AG04450 (cell line): ENCODE measurements at regions not wholly inside any gene's neighbourhood (a gene's known extent, or its start where the extent isn't known, plus 50 kb on each side); places are given as distances from the start of the nearest gene placed in this dataset.

Experiments used
- CTCF ChIA-PET: fragments of 300-600, 350-600 bp; formaldehyde crosslinking; extraction: SDS; loops from one replicate; lab custom pipeline; 2022; ENCODE audit warnings: antibody characterized with exemption, inconsistent platforms; lab: Charles Lee
- POLR2A ChIA-PET: fragments of 350-600 bp; formaldehyde crosslinking; extraction: SDS; loops from one replicate; lab custom pipeline; 2021; ENCODE audit warnings: antibody characterized with exemption, inconsistent platforms; lab: Yijun Ruan, JAX
- DNase-seq: peaks from one replicate; pipeline ENCODE4 v3.0.0-alpha.2; 2011; ENCODE audit warnings: low read depth, low spot score
- H3K27ac ChIP-seq: one replicate; pipeline ENCODE4 v1.5.1; 2012; ENCODE audit warnings: low read depth, low read length, control low read depth
- H3K27me3 ChIP-seq: one replicate; pipeline ENCODE4 v1.6.0; 2012; ENCODE audit warnings: low read length; ENCODE audit not compliant: control insufficient read depth, insufficient read depth
- H3K4me3 ChIP-seq: 2 replicates; pipeline ENCODE4 v1.5.1; 2011; ENCODE audit warnings: mild to moderate bottlenecking, low read depth, low read length, control low read depth
- H3K9me3 ChIP-seq: 2 replicates; pipeline ENCODE4 v1.5.1; 2012; ENCODE audit warnings: low read length; ENCODE audit not compliant: control insufficient read depth, insufficient read depth
- CTCF ChIP-seq: IDR thresholded peaks from 2 replicates; pipeline ENCODE4 v1.5.1; 2011; ENCODE audit warnings: low read depth, low read length, control low read depth, inconsistent platforms

- no peaks in the 10 kb centered on the region for H3K27me3 ChIP-seq
- POLR2A ChIA-PET = no interaction called here
- no peak for DNase-seq
- no peak overlapping the region for H3K4me3 ChIP-seq
- no peak for TF ChIP-seq CTCF
- peaks cover 8% of the 10 kb centered on the region; the same call in 1 of the 2 replicates for H3K9me3 ChIP-seq
- CTCF ChIA-PET = no interaction called here
- no peak overlapping the region for H3K27ac ChIP-seq
These were observed 553.7 kb downstream of the PDCD6IP start for GRCh38 chr3:34351882-34352777.

DNA sequence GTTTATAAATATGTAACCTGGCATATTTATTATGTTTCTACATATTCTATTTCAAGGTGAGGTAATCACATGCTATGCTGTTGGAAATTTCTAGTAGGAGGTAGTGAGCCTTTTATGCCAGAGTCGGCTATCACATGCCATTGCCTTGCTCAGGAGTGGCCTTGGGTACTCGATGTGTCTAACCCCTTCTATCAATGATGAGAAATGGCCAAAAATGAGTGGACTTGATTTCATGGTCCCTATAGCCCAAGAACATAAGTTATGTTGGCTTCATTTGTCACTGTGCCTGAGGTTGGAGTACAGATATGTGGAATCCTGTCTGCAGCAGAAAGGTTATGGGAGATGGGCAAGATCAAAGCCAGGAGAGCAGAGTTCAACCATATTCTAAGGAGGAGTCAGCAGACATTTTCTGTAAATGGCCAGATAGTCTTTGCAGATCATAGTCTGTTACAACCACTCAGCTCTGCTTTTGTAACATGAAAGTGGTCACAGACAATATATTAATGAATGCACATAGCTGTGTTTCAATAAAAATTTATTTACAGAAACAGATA, 554.4 kb downstream of the PDCD6IP start:
- Histone ChIP-seq H3K9me3 (peaks cover 13% of the 10 kb centered on the region; the same call in 1 of the 2 replicates), H3K4me3 (no peak overlapping the region), H3K27ac (no peak overlapping the region), H3K27me3 (no peaks in the 10 kb centered on the region)
- no peak for TF ChIP-seq CTCF
- CTCF ChIA-PET = no interaction called here
- DNase-seq = no peak
- POLR2A ChIA-PET = no interaction called here

DNA sequence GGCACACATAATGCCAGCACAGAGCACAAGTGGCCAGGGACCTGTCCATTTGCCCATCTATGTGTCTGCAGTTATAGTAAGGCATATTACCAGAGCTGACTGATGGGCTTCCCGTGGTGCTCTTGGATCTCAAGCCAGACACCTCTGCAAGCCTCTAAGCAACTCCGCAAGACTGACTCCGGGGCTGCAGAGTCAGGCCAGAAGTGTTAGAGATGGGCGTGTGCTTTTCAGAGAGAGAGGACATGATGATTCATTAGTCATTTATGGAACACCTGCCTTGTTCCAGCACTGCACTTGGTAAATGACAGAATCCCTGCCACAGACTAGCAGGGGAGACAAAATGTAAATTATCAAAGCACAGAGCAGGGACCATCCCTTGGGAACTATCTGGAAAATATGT, 559.0 kb downstream of the PDCD6IP start:
- DNase-seq = no peak
- POLR2A ChIA-PET = no interaction called here
- TF ChIP-seq CTCF = no peak

GRCh38 chr3:34359064-34359463, 560.6 kb downstream of the PDCD6IP start:
- Histone ChIP-seq H3K9me3 (peaks cover 9% of the 10 kb centered on the region; the same call in 1 of the 2 replicates), H3K4me3 (no peak overlapping the region), H3K27me3 (no peaks in the 10 kb centered on the region), H3K27ac (no peak overlapping the region)
- no peak for DNase-seq
- ChIA-PET CTCF (no interaction called here), POLR2A (no interaction called here)
- no peak for TF ChIP-seq CTCF

More for the DNA sequence above, 559.0 kb downstream of the PDCD6IP start:
- Histone ChIP-seq H3K4me3 (no peak overlapping the region), H3K9me3 (peaks cover 9% of the 10 kb centered on the region; the same call in 1 of the 2 replicates), H3K27ac (no peak overlapping the region), H3K27me3 (no peaks in the 10 kb centered on the region)
- CTCF ChIA-PET = no interaction called here

GRCh38 chr3:34360713-34361112, 562.3 kb downstream of the PDCD6IP start:
- ChIA-PET CTCF (no interaction called here), POLR2A (no interaction called here)
- no peak overlapping the region for H3K27ac ChIP-seq
- no peaks in the 10 kb centered on the region for H3K27me3 ChIP-seq
- no peak for TF ChIP-seq CTCF
- no peak for DNase-seq
- no peak overlapping the region for H3K4me3 ChIP-seq
- peaks cover 9% of the 10 kb centered on the region; the same call in 1 of the 2 replicates for H3K9me3 ChIP-seq
